GM10266 (cell line): ENCODE measurements at regions not wholly inside any gene's neighbourhood (a gene's known extent, or its start where the extent isn't known, plus 50 kb on each side); places are given as distances from the start of the nearest gene placed in this dataset.
"Not testable (repeated sequence)": the region's sequence is repeated elsewhere in the genome, so short reads cannot be mapped to it uniquely, and the experiment has no call there.

Experiments used
- DNase-seq: peaks from one replicate; pipeline ENCODE4 v3.0.0; 2012; ENCODE audit errors: extremely low spot score
- TF ChIP-seq, protein P1 (sequence below): IDR thresholded peaks from 2 replicates; pipeline ENCODE4 v1.5.1; 2012; ENCODE audit warnings: mild to moderate bottlenecking, low read depth; ENCODE audit not compliant: control insufficient read depth, insufficient read depth; ENCODE audit errors: missing control alignments

DNA sequence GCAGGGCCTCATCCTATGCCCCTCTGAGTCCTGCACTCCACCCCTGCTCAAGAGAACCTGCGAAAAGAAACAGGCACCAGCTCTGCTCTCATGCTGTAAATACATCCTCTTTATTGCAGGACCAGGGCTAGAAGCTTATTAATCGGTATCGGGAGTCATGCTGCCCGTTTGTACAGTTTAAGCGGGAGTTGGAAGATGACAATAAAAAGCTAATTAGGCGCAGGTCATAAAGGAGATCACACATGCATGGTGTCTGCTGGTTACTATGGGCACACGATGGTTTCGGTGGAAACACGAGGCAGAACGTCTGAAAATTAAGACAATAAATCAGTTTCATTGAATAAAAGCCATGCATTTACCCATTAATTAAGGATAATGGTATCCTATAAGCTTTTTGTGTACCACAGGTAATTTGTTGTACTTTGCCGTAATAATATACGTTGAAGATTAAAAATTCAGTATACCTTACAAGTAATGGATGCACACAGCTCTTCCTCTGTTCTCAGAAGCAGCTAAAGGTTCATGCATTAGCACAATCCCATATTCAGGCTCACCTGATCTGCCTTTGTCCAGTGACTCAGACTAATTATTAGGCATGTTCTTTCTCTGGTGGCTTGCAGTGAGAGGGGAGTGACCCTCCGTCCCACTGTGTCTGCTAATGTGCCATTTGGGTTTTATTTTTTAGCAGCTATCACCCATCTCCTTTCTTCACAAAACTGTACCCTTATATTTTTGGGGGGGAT is 406.0 kb downstream of the TSHZ3 start:
- TF ChIP-seq, protein P1, sequence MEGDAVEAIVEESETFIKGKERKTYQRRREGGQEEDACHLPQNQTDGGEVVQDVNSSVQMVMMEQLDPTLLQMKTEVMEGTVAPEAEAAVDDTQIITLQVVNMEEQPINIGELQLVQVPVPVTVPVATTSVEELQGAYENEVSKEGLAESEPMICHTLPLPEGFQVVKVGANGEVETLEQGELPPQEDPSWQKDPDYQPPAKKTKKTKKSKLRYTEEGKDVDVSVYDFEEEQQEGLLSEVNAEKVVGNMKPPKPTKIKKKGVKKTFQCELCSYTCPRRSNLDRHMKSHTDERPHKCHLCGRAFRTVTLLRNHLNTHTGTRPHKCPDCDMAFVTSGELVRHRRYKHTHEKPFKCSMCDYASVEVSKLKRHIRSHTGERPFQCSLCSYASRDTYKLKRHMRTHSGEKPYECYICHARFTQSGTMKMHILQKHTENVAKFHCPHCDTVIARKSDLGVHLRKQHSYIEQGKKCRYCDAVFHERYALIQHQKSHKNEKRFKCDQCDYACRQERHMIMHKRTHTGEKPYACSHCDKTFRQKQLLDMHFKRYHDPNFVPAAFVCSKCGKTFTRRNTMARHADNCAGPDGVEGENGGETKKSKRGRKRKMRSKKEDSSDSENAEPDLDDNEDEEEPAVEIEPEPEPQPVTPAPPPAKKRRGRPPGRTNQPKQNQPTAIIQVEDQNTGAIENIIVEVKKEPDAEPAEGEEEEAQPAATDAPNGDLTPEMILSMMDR: no peak
- DNase-seq: no peak

DNA sequence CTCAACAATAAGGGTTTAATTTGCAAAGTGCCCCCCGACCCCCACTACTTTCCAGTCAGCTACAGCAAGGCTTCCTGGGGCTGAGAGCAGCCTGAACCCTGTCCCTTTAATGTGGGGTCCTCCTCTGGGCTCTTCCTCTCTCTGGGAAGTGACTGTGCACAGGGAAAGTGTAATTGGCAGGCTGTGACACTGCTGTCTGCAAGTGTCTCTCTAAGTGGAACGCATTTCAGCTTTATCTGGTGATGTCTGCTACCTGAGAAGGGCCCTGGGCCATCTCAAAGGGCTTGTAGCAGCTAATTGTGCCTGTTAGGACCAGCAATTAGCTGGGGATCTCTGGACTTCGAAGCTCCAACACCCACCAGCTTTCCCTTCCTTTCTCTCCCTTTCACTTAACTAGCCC is 406.6 kb downstream of the TSHZ3 start:
- TF ChIP-seq, protein P1: no peak
- no peak for DNase-seq

DNA sequence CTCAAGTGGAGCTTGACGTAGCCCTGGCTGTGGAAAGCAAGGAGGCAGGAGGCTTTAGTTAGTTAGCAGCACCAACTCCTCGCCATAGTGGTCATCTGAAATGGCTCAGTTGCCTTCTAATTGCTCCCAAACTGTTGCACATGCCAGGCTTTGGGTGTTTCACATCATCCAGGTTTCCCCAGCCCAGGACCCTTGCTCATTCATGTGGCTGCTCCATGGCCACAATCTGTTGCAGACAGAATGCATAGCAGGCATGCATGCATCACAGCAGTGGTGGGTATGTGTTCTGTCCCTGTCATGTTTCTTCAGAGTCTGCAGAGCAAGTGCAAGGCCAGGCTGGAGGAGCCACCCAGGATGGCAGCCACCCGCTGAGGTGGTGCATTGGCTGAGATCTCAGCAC is 407.6 kb downstream of the TSHZ3 start:
- TF ChIP-seq, protein P1: no peak
- no peak for DNase-seq

DNA sequence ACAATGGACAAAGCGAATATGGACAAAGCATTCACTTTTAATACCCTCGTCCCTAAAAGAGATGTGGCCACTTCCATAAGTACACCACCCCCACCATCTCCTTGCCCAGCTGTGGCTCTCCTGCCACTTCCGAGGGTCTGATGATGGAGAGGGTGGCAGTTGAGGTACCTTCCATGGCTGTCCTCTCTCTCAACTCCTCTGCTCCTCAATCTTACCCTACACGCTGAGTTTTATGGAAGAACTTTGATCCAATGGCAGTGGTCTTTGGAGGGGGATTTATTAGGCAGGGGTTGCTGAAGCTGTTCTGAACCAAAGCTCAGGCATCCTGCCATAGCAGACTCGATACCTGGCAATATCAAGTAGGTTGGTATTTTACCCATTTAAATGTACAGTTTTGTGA is 413.0 kb downstream of the TSHZ3 start:
- DNase-seq: no peak
- TF ChIP-seq, protein P1: no peak

DNA sequence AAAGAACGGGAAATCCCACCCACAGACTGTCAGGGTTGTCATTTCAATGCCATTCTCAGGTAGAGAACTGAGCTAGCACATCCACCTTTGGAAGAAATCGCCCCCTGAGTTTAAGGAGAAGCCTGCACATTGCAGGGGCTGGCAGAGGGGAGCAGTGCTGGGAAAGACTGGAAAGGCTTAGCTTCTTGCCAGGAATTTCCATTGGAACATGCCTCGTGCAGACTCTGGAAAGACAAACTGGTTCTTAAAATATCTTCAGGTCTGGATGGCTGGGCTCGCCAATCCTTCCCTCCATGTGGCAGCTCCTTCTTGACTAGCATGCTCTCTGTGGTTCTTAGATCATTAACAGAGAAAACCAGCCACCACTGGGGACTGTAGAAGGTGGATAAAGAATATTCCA is 414.1 kb downstream of the TSHZ3 start:
- TF ChIP-seq, protein P1: no peak
- DNase-seq: no peak

DNA sequence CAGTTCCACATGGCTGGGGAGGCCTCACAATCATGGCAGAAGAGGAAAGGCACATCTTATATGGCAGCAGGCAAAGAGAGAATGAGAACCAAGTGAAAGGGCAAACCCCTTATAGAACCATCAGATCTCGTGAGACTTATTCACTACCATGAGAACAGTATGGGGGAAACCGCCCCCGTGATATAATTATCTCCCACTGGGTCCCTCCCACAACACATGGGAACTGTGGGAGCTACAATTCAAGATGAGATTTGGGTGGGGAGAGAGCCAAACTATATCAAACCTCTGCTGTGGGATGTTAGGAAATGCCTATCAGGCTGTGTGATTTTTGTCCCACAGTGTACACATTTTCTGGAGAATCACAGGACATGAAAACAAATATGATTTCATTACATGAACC is 415.8 kb downstream of the TSHZ3 start:
- DNase-seq: not testable (repeated sequence)

DNA sequence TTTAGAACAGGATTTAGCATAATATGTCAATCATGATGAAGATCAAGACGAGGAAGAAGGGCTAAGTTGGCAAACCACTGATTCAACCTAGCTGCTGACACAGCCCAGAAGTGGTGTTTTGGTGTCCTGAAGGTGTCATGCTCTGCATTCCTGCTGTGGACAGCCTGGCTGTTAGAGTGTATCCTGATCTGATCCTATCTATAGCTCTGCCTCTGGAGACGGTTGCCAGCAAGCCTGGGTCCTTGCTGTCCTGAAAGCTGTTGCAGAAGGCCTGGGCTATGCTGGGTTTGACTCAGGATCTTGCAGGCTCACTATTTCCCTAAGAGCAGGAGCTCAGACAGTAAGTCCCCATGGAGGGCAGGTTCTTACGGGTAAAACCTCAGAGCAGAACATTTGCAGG is 416.4 kb downstream of the TSHZ3 start:
- DNase-seq: no peak
- TF ChIP-seq, protein P1: no peak
